ENCODE measurements at regions not wholly inside any gene's neighbourhood (a gene's known extent, or its start where the extent isn't known, plus 50 kb on each side); places are given as distances from the start of the nearest gene placed in this dataset.

GRCh38 chr6:147009358-147009757 lies 194.9 kb upstream of the STXBP5 start:
- DNase-seq: no peak
- Histone ChIP-seq H3K9me3 (replicated peaks in 1 of 2; ENCODE audit: control insufficient read depth in 1 of 2, insufficient read depth in 1 of 2, low read length in 2 of 2) (no peaks in the 10 kb centered on the region), H3K9ac (ENCODE audit: insufficient read depth, low read length, poor library complexity, severe bottlenecking) (no peak overlapping the region), H3K27me3 (ENCODE audit: control insufficient read depth in 2 of 2, insufficient read depth in 2 of 2, low read length in 2 of 2) (no peaks in the 10 kb centered on the region), H4K20me1 (ENCODE audit: insufficient read depth, low read length) (no peaks in the 10 kb centered on the region), H3K4me3 (replicated peaks in 1 of 3; ENCODE audit: low read depth in 2 of 3, low read length in 3 of 3) (no peak overlapping the region), H3K27ac (ENCODE audit: low read depth in 1 of 2, low read length in 2 of 2) (no peak overlapping the region), H3K79me2 (ENCODE audit: insufficient read depth, low read length) (no peaks in the 10 kb centered on the region), H2AFZ (ENCODE audit: insufficient read depth, low read depth, low read length, poor library complexity, severe bottlenecking) (no peak overlapping the region), H3K36me3 (replicated peaks in 1 of 2; ENCODE audit: control insufficient read depth in 1 of 2, insufficient read depth in 2 of 2, low read length in 2 of 2) (no peaks in the 10 kb centered on the region), H3K4me1 (ENCODE audit: control insufficient read depth in 1 of 2, insufficient read depth in 2 of 2, low read length in 2 of 2) (no peaks in the 10 kb centered on the region), H3K4me2 (replicated peaks; ENCODE audit: extremely low read depth, low read length, poor library complexity, severe bottlenecking) (no peak overlapping the region)
- Mint-ChIP-seq H3K27me3 (ENCODE audit: low read depth in 3 of 3) (no peaks in the 10 kb centered on the region), H3K4me3 (no peak overlapping the region), H3K4me1 (no peaks in the 10 kb centered on the region), H3K9me3 (peaks cover 3 to 14% (median 6%) of the 10 kb centered on the region in 7 donors), H3K36me3 (no peaks in the 10 kb centered on the region), H3K27ac (no peak overlapping the region)
- no peak for TF ChIP-seq CTCF (IDR thresholded peaks at IDR 0.05)
- WGBS (ENCODE audit: insufficient coverage): no CpG with 5 or more reads among the region's 2 CpGs
- intact Hi-C loops (cut with micrococcal nuclease): no loop called here

GRCh38 chr6:147015674-147016073 lies 188.5 kb upstream of the STXBP5 start:
- Histone ChIP-seq H3K9ac (ENCODE audit: insufficient read depth, low read length, poor library complexity, severe bottlenecking) (no peak overlapping the region), H3K4me1 (ENCODE audit: control insufficient read depth in 1 of 2, insufficient read depth in 2 of 2, low read length in 2 of 2) (no peaks in the 10 kb centered on the region), H3K27ac (ENCODE audit: low read depth in 1 of 2, low read length in 2 of 2) (no peak overlapping the region), H3K27me3 (ENCODE audit: control insufficient read depth in 2 of 2, insufficient read depth in 2 of 2, low read length in 2 of 2) (no peaks in the 10 kb centered on the region), H4K20me1 (ENCODE audit: insufficient read depth, low read length) (no peaks in the 10 kb centered on the region), H3K9me3 (replicated peaks in 1 of 2; ENCODE audit: control insufficient read depth in 1 of 2, insufficient read depth in 1 of 2, low read length in 2 of 2) (no peaks in the 10 kb centered on the region), H3K36me3 (replicated peaks in 1 of 2; ENCODE audit: control insufficient read depth in 1 of 2, insufficient read depth in 2 of 2, low read length in 2 of 2) (no peaks in the 10 kb centered on the region), H3K79me2 (ENCODE audit: insufficient read depth, low read length) (no peaks in the 10 kb centered on the region), H3K4me2 (replicated peaks; ENCODE audit: extremely low read depth, low read length, poor library complexity, severe bottlenecking) (no peak overlapping the region), H3K4me3 (replicated peaks in 1 of 3; ENCODE audit: low read depth in 2 of 3, low read length in 3 of 3) (no peak overlapping the region), H2AFZ (ENCODE audit: insufficient read depth, low read depth, low read length, poor library complexity, severe bottlenecking) (no peak overlapping the region)
- H3K9me3 Mint-ChIP-seq: no peaks in the 10 kb centered on the region
- H3K4me1 Mint-ChIP-seq: no peaks in the 10 kb centered on the region
- H3K27me3 Mint-ChIP-seq (ENCODE audit: low read depth in 3 of 3): no peaks in the 10 kb centered on the region
- intact Hi-C loops (cut with micrococcal nuclease): no loop called here
- WGBS (ENCODE audit: insufficient coverage): 100% methylated on average over 4 of the region's 5 CpGs
- H3K4me3 Mint-ChIP-seq: no peak overlapping the region
- H3K36me3 Mint-ChIP-seq: no peaks in the 10 kb centered on the region
- DNase-seq: no peak
- TF ChIP-seq CTCF (IDR thresholded peaks at IDR 0.05): no peak
- no peak overlapping the region for H3K27ac Mint-ChIP-seq
